K562 (cell line): ENCODE measurements at regions not wholly inside any gene's neighbourhood (a gene's known extent, or its start where the extent isn't known, plus 50 kb on each side); places are given as distances from the start of the nearest gene placed in this dataset.

Source experiments
- ATAC-seq: fragments of 200-7000 bp; cut with Tn5 transposase; 3 replicates; pipeline ENCODE4 v1.9.1; 2020; ENCODE audit warnings: moderate library complexity
- BruUV-seq: library from RNA; stranded (reverse); fragments of 400-500 nt; replicated peaks from 2 replicates; lab custom pipeline; 2021; lab: Mats Ljungman, UMichigan
- CTCF ChIA-PET: fragments of 300-600 bp; formaldehyde crosslinking; extraction: SDS; loops from one replicate; lab custom pipeline; 2021; ENCODE audit warnings: low intra/inter-chr PET ratio; lab: Yijun Ruan, JAX
- POLR2A ChIA-PET: fragments of 300-600, 350-650 bp; sonication (Branson Sonifier 250); formaldehyde crosslinking; extraction: SDS; loops from one replicate; lab custom pipeline; 2021; ENCODE audit warnings: antibody characterized with exemption, inconsistent platforms; lab: Yijun Ruan, JAX
- DNase-seq, 4 experiments: peaks; one replicate each; pipeline versions ENCODE4 v3.0.0 to v3.0.0-alpha.2; 2011 to 2018; ENCODE audit warnings: low spot score in 3 of 4, mixed read lengths in 3 of 4; ENCODE audit errors: extremely low read depth in 1 of 4
- FAIRE-seq: peaks from 2 replicates; lab custom pipeline; 2011; peaks lifted over from hg19 to GRCh38; lab: Jason Lieb, UNC
- H2AFZ ChIP-seq: 2 replicates; pipeline ENCODE4 v1.6.0; 2011; ENCODE audit warnings: low read depth, low read length, control low read depth, inconsistent platforms
- H3K27ac ChIP-seq: fragments of 200-600 bp; 3 replicates; pipeline ENCODE4 v1.8.0; 2011; ENCODE audit warnings: low read depth, mild to moderate bottlenecking, control low read depth, inconsistent platforms, low read length, moderate library complexity, mixed read lengths; ENCODE audit errors: extremely low read depth
- H3K27me3 ChIP-seq, 2 experiments: fragments of 300-600 bp in 1 of 2; 2 replicates in 1 of 2; 3 replicates in 1 of 2; pipeline versions ENCODE4 v1.6.0 to v1.8.0; 2011; ENCODE audit warnings: inconsistent platforms in 2 of 2, low read length in 2 of 2, mild to moderate bottlenecking in 1 of 2, mixed read lengths in 1 of 2, moderate library complexity in 1 of 2; ENCODE audit not compliant: control insufficient read depth in 2 of 2, insufficient read depth in 2 of 2
- H3K36me3 ChIP-seq: fragments of 300-600 bp; 3 replicates; pipeline ENCODE4 v1.8.0; 2011; ENCODE audit warnings: mild to moderate bottlenecking, low read length, inconsistent platforms; ENCODE audit not compliant: control insufficient read depth, insufficient read depth
- H3K4me1 ChIP-seq, 2 experiments: fragments of 200-600 bp in 1 of 2; replicated peaks in 1 of 2; 2 replicates in 1 of 2; 3 replicates in 1 of 2; pipeline versions ENCODE4 v1.5.1 to v1.8.0; 2011; ENCODE audit warnings: inconsistent platforms in 2 of 2, low read length in 2 of 2, mild to moderate bottlenecking in 1 of 2, mixed read lengths in 1 of 2, moderate library complexity in 1 of 2; ENCODE audit not compliant: control insufficient read depth in 2 of 2, insufficient read depth in 2 of 2
- H3K4me2 ChIP-seq: 2 replicates; pipeline ENCODE4 v1.6.1; 2011; ENCODE audit warnings: low read length, control low read depth, inconsistent platforms, mixed read lengths; ENCODE audit not compliant: insufficient read depth
- H3K4me3 ChIP-seq: fragments of 200-600 bp; sonication (generic), shearing (Covaris generic); 2 replicates; pipeline ENCODE4 v1.5.1; 2016; ENCODE audit warnings: control low read depth, inconsistent platforms
- H3K79me2 ChIP-seq: fragments of 200-600 bp; 3 replicates; pipeline ENCODE4 v1.8.0; 2011; ENCODE audit warnings: low read length, inconsistent platforms; ENCODE audit not compliant: control insufficient read depth, insufficient read depth
- H3K9ac ChIP-seq, 2 experiments: 2 replicates each; pipeline versions ENCODE4 v1.6.0 to v1.6.1; 2011; ENCODE audit warnings: low read depth in 2 of 2, low read length in 2 of 2, control low read depth in 1 of 2, inconsistent platforms in 1 of 2, mild to moderate bottlenecking in 1 of 2, mixed read lengths in 1 of 2; ENCODE audit not compliant: insufficient read depth in 1 of 2
- H3K9me1 ChIP-seq: one replicate; pipeline ENCODE4 v1.6.0; 2011; ENCODE audit warnings: inconsistent platforms, mild to moderate bottlenecking, low read length, moderate library complexity; ENCODE audit not compliant: control insufficient read depth, insufficient read depth
- H3K9me3 ChIP-seq: replicated peaks from 2 replicates; pipeline ENCODE4 v1.5.1; 2011; ENCODE audit warnings: low read depth, low read length, inconsistent platforms; ENCODE audit not compliant: control insufficient read depth, insufficient read depth
- H4K20me1 ChIP-seq: replicated peaks from 2 replicates; pipeline ENCODE4 v1.6.1; 2011; ENCODE audit warnings: low read length, inconsistent platforms, mixed read lengths; ENCODE audit not compliant: control insufficient read depth, insufficient read depth
- CBX8 ChIP-seq: fragments of 200-600 bp; sonication (generic); IDR thresholded peaks from 2 replicates; pipeline ENCODE4 v1.6.1; 2012; ENCODE audit warnings: borderline replicate concordance, mixed run types, low read depth, mild to moderate bottlenecking, moderate library complexity, mixed read lengths, low read length, control low read depth, inconsistent platforms; ENCODE audit not compliant: poor library complexity, severe bottlenecking; ENCODE audit errors: extremely low read depth
- CTCF ChIP-seq, 3 experiments: IDR thresholded peaks in 2 of 3; conservative IDR thresholded peaks in 1 of 3; 2 replicates each; pipeline ENCODE4 v1.5.1; 2011 to 2012; ENCODE audit warnings: low read length in 3 of 3, mild to moderate bottlenecking in 3 of 3, control low read depth in 2 of 3, improper control_type of control experiment in 1 of 3, inconsistent platforms in 1 of 3, low read depth in 1 of 3, mixed read lengths in 1 of 3, moderate library complexity in 1 of 3; ENCODE audit not compliant: insufficient read depth in 2 of 3
- RAD21 ChIP-seq, 2 experiments: fragments of 250-450 bp in 1 of 2; fragments of 450-650 bp in 1 of 2; sonication (Bioruptor Pico) in 1 of 2; formaldehyde crosslinking in 1 of 2; IDR thresholded peaks in 1 of 2; conservative IDR thresholded peaks in 1 of 2; 2 replicates each; pipeline versions ENCODE4 v1.4.0 to v1.8.0; 2020 to 2022; ENCODE audit warnings: mild to moderate bottlenecking in 2 of 2, moderate library complexity in 1 of 2
- SMC3 ChIP-seq: conservative IDR thresholded peaks from 2 replicates; pipeline ENCODE4 v1.6.1; 2011; ENCODE audit warnings: low read depth, low read length, improper control_type of control experiment; ENCODE audit not compliant: insufficient read depth
- WGBS: fragments of 100-300 bp; shearing (Covaris generic); methylation state at CpG from one replicate; pipeline ENCODE4 v1.1.6; 2016; ENCODE audit warnings: low coverage, mixed read lengths; ENCODE audit not compliant: insufficient coverage; ENCODE audit errors: missing lambda C conversion rate; 5-methylcytosine and 5-hydroxymethylcytosine counted together
- in situ Hi-C: fragments of 300-500 bp; cut with MboI; formaldehyde crosslinking; loops from 4 replicates; pipeline ENCODE4 v1.15.0; 2018; ENCODE audit warnings: inconsistent platforms, mixed read lengths
- intact Hi-C: fragments of 100-400 bp; cut with micrococcal nuclease; formaldehyde crosslinking; loops from 2 replicates; pipeline ENCODE4 v1.14.2; 2022
- TF ChIP-seq, protein P1 (sequence below), 2 experiments: fragments of 450-650 bp; formaldehyde crosslinking in 1 of 2; IDR thresholded peaks; 2 replicates each; pipeline versions ENCODE4 v1.4.0 to v1.6.1; 2014 to 2020; ENCODE audit warnings: mild to moderate bottlenecking in 2 of 2, borderline replicate concordance in 1 of 2, low read depth in 1 of 2

- no peaks in the 10 kb centered on the region for H4K20me1 ChIP-seq
- TF ChIP-seq RAD21 (CRISPR knock-in tag; conservative IDR thresholded peaks at IDR 0.05 in 1 of 2, IDR thresholded peaks at IDR 0.05 in 1 of 2) (peak; percentile 45 to 69), CTCF (IDR thresholded peaks at IDR 0.05 in 2 of 3, conservative IDR thresholded peaks at IDR 0.05 in 1 of 3; ENCODE audit: insufficient read depth in 2 of 3, low read depth in 1 of 3, low read length in 3 of 3) (peak; percentile 20 to 61 (median 45); a peak in 4 of 6 replicates), SMC3 (peak; percentile 28; the same call in 1 of the 2 replicates), CBX8 (no peak)
- TF ChIP-seq, protein P1, sequence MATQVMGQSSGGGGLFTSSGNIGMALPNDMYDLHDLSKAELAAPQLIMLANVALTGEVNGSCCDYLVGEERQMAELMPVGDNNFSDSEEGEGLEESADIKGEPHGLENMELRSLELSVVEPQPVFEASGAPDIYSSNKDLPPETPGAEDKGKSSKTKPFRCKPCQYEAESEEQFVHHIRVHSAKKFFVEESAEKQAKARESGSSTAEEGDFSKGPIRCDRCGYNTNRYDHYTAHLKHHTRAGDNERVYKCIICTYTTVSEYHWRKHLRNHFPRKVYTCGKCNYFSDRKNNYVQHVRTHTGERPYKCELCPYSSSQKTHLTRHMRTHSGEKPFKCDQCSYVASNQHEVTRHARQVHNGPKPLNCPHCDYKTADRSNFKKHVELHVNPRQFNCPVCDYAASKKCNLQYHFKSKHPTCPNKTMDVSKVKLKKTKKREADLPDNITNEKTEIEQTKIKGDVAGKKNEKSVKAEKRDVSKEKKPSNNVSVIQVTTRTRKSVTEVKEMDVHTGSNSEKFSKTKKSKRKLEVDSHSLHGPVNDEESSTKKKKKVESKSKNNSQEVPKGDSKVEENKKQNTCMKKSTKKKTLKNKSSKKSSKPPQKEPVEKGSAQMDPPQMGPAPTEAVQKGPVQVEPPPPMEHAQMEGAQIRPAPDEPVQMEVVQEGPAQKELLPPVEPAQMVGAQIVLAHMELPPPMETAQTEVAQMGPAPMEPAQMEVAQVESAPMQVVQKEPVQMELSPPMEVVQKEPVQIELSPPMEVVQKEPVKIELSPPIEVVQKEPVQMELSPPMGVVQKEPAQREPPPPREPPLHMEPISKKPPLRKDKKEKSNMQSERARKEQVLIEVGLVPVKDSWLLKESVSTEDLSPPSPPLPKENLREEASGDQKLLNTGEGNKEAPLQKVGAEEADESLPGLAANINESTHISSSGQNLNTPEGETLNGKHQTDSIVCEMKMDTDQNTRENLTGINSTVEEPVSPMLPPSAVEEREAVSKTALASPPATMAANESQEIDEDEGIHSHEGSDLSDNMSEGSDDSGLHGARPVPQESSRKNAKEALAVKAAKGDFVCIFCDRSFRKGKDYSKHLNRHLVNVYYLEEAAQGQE (IDR thresholded peaks at IDR 0.05; ENCODE audit: borderline replicate concordance), result peak; percentile 38; the same call in 1 of the 2 replicates
- TF ChIP-seq, protein P1 (CRISPR knock-in tag; IDR thresholded peaks at IDR 0.05; ENCODE audit: low read depth), result no peak
- intact Hi-C loops, result loop anchor here (5.0 kb wide), 3 partner anchors 94 to 259 kb away; no protein-coding TSS in a partner anchor
- peaks cover 0 to 8% of the 10 kb centered on the region in 2 experiments; a peak in 1 of 5 replicates for H3K4me1 ChIP-seq
- ChIA-PET CTCF (no interaction called here), POLR2A (no interaction called here)
- H3K27me3 ChIP-seq, result no peaks in the 10 kb centered on the region
- H3K4me3 ChIP-seq, result no peak overlapping the region
- peak; percentile 22 to 53 (median 32) for DNase-seq
- no peaks in the 10 kb centered on the region for H3K36me3 ChIP-seq
- H3K27ac ChIP-seq, result no peak overlapping the region
- H2AFZ ChIP-seq, result peak overlapping the region; percentile 52
- no peak overlapping the region for H3K4me2 ChIP-seq
- FAIRE-seq, result no peak
- BruUV-seq, result no TSS peak
- no peaks in the 10 kb centered on the region for H3K79me2 ChIP-seq
- no peaks in the 10 kb centered on the region for H3K9me1 ChIP-seq
- peak; percentile 89 for ATAC-seq
- in situ Hi-C loops, result loop anchor here (10.0 kb wide), 1 partner anchor 546 kb away; no protein-coding TSS in a partner anchor
- H3K9me3 ChIP-seq, result no peaks in the 10 kb centered on the region
- H3K9ac ChIP-seq, result no peak overlapping the region
- WGBS, result 13% methylated on average over 2 of the region's 2 CpGs
These were observed 174.5 kb upstream of the HDAC9 start for GRCh38 chr7:18320971-18321567.
